RWPE2 (cell line): ENCODE measurements at regions not wholly inside any gene's neighbourhood (a gene's known extent, or its start where the extent isn't known, plus 50 kb on each side); places are given as distances from the start of the nearest gene placed in this dataset.
A peak's percentile ranks its signal among the peaks of the same experiment; 100 is the strongest.

Experiments
- ATAC-seq: fragments of 200-7000 bp; cut with Tn5 transposase; 3 replicates; pipeline ENCODE4 v1.9.1; 2021; ENCODE audit warnings: low read depth
- DNase-seq: peaks from one replicate; pipeline ENCODE4 v3.0.0-alpha.2; 2020; ENCODE audit warnings: low spot score
- H3K27ac ChIP-seq: fragments of 450-650 bp; 2 replicates; pipeline ENCODE4 v1.5.1; 2017; ENCODE audit warnings: mild to moderate bottlenecking; ENCODE audit not compliant: poor library complexity, severe bottlenecking
- H3K27me3 ChIP-seq: fragments of 250-450 bp; sonication (Bioruptor Pico); 2 replicates; pipeline ENCODE4 v1.5.1; 2021; ENCODE audit warnings: mild to moderate bottlenecking, moderate library complexity; ENCODE audit not compliant: insufficient read depth, poor library complexity, severe bottlenecking
- H3K36me3 ChIP-seq: fragments of 250-450 bp; sonication (Bioruptor Pico); 2 replicates; pipeline ENCODE4 v1.5.1; 2020; ENCODE audit warnings: low read depth, mild to moderate bottlenecking, moderate library complexity
- H3K4me1 ChIP-seq: fragments of 250-450 bp; sonication (Bioruptor Pico); 2 replicates; pipeline ENCODE4 v1.5.1; 2021; ENCODE audit warnings: mild to moderate bottlenecking, moderate library complexity; ENCODE audit not compliant: insufficient read depth, poor library complexity, severe bottlenecking
- H3K4me3 ChIP-seq: fragments of 250-450 bp; sonication (Bioruptor Pico); 2 replicates; pipeline ENCODE4 v1.5.1; 2021; ENCODE audit warnings: mild to moderate bottlenecking, moderate library complexity; ENCODE audit not compliant: severe bottlenecking
- H3K9me3 ChIP-seq: fragments of 250-450 bp; sonication (Bioruptor Pico); 2 replicates; pipeline ENCODE4 v1.5.1; 2021; ENCODE audit warnings: mild to moderate bottlenecking, moderate library complexity; ENCODE audit not compliant: severe bottlenecking
- CTCF ChIP-seq: fragments of 450-650 bp; IDR thresholded peaks from one replicate; pipeline ENCODE4 v1.5.1; 2017; ENCODE audit warnings: mild to moderate bottlenecking, moderate library complexity; ENCODE audit not compliant: poor library complexity, severe bottlenecking

GRCh38 chr2:186294248-186294888 is 191.7 kb upstream of the ZC3H15 start:
- no peaks in the 10 kb centered on the region for H3K36me3 ChIP-seq
- DNase-seq (no peak), ATAC-seq (no peak)
- H3K27ac ChIP-seq = no peak overlapping the region
- TF ChIP-seq CTCF = no peak
- no peaks in the 10 kb centered on the region for H3K9me3 ChIP-seq
- no peak overlapping the region for H3K4me3 ChIP-seq
- no peaks in the 10 kb centered on the region for H3K27me3 ChIP-seq
- no peaks in the 10 kb centered on the region for H3K4me1 ChIP-seq

- no peaks in the 10 kb centered on the region for H3K9me3 ChIP-seq
- H3K36me3 ChIP-seq = no peaks in the 10 kb centered on the region
- no peak for DNase-seq
- no peak overlapping the region for H3K27ac ChIP-seq
- no peak for TF ChIP-seq CTCF
- peaks cover 10% of the 10 kb centered on the region for H3K4me1 ChIP-seq
- ATAC-seq = no peak
- H3K4me3 ChIP-seq = no peak overlapping the region
- H3K27me3 ChIP-seq = no peaks in the 10 kb centered on the region
These were observed 186.4 kb upstream of the ZC3H15 start for GRCh38 chr2:186299610-186300009.

- no peak for TF ChIP-seq CTCF
- Histone ChIP-seq H3K9me3 (no peaks in the 10 kb centered on the region), H3K27ac (no peak overlapping the region), H3K4me1 (peaks cover 10% of the 10 kb centered on the region), H3K36me3 (no peaks in the 10 kb centered on the region), H3K4me3 (no peak overlapping the region), H3K27me3 (no peaks in the 10 kb centered on the region)
- ATAC-seq (no peak), DNase-seq (no peak)
These were observed 183.8 kb upstream of the ZC3H15 start for GRCh38 chr2:186302263-186302662.

GRCh38 chr2:186303091-186303490 is 183.0 kb upstream of the ZC3H15 start:
- H3K9me3 ChIP-seq = no peaks in the 10 kb centered on the region
- H3K27ac ChIP-seq = no peak overlapping the region
- no peak for DNase-seq
- H3K4me1 ChIP-seq = peaks cover 11% of the 10 kb centered on the region
- H3K27me3 ChIP-seq = no peaks in the 10 kb centered on the region
- no peaks in the 10 kb centered on the region for H3K36me3 ChIP-seq
- H3K4me3 ChIP-seq = no peak overlapping the region
- ATAC-seq = peak; percentile 55; the same call in 2 of the 3 replicates
- no peak for TF ChIP-seq CTCF

GRCh38 chr2:186304064-186304463 is 182.0 kb upstream of the ZC3H15 start:
- no peaks in the 10 kb centered on the region for H3K27me3 ChIP-seq
- no peak for TF ChIP-seq CTCF
- no peaks in the 10 kb centered on the region for H3K9me3 ChIP-seq
- ATAC-seq (no peak), DNase-seq (no peak)
- no peaks in the 10 kb centered on the region for H3K36me3 ChIP-seq
- H3K4me3 ChIP-seq = no peak overlapping the region
- H3K4me1 ChIP-seq = peaks cover 17% of the 10 kb centered on the region
- no peak overlapping the region for H3K27ac ChIP-seq
